Activated CD4-positive, alpha-beta T cell treated with anti-CD3 and anti-CD28 coated beads for 4 hours (primary cell): ENCODE measurements at regions not wholly inside any gene's neighbourhood (a gene's known extent, or its start where the extent isn't known, plus 50 kb on each side); places are given as distances from the start of the nearest gene placed in this dataset.
"Not testable (repeated sequence)": the region's sequence is repeated elsewhere in the genome, so short reads cannot be mapped to it uniquely, and the experiment has no call there.

ENCODE experiments used
- DNase-seq, 2 donors: peaks; one replicate each; pipeline ENCODE4 v3.0.0-alpha.2; 2020

DNA sequence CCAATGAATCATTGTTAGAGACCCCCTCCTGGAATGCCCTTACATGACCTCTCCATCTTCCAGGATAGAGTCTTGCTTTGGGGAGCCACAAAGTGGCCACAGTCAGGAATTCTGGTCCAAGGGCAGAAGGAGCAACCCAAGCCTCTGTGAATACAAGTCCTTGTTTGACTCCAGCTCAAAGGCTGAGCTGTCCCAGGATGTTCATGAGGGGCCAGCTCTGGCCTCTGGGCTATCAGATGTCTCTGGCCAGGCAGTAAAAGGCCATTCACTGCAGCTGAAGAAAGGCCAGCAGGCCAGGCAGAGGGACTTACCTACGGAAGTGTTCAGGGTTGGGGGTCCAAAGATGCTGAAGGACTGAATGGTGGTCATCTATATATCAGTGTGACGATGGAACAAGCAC lies 98.3 kb upstream of the IPO9 start:
- DNase-seq: no peak

DNA sequence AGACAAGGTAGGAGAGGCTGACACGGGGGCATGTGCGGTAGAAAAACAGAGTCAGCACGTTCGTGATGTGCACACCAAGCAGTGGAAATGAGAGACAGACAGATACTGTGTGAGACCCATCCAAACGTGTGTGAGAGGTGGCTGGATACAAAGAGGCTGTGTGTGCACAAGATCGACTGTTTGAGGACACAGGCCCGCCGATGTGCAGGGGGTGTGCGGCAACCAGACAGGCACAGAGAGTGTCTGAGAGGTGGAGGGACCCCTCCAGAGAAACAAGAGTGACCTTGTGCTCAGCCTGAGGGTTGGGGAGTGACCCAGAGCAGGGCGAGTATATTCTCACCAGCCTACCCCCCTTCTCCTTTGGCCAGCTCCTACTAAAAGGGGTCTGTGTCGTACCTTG lies 97.8 kb upstream of the IPO9 start:
- no peak for DNase-seq

DNA sequence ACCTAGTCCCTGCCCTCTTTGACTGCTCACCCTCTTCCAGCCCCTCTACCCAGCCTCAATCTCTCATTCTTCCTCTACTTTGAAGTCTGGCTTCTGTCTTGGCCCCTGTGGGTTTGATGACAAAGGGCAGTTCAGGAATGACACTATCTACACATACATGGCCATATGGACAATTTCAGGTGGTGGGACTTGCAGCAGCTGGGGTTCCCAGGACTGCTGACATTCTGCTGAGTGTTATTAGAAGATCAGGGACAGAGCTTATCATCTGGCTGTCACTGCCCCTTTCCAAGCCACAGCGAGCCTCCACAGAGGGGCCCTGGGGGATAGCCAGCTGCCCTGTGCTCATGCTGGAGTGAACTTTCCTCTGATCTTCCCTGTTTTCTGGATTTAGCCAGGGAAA lies 97.4 kb upstream of the IPO9 start:
- DNase-seq: no peak

DNA sequence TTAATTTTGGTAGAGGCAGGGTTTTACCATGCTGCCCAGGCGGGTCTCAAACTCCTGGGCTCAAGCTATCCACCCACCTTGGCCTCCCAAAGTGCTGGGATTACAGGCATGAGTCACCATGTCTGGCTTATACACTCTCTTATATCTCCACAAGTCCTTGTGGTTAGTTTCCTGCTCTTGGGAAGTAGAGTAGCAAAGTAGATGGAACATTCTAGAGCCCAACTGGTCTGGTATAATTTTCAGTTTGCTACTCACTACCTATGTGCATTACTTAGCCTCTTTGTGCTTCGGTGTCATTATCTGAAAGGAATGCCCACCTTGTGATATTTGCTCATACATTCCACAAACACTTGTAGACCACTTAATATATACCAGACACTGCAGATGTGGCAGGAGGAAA lies 96.6 kb upstream of the IPO9 start:
- no peak for DNase-seq

DNA sequence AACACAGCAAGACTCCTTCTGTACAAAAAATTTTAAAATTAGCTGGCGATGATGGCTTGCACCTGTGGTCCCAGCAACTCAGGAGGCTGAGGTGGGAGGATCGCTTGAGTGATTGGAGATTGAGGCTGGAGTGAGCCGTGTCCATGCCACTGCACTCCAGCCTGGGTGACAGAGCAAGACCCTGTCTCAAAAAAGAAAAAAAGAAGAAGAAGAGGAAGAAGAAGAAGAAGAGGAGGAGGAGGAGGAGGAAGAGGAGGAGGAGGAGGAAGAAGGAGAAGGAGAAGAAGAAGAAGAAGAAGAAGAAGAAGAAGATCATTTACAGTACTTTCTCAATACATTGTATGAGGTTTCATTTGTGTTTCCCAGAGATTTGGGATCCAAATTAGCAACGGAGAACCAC lies 94.7 kb upstream of the IPO9 start:
- DNase-seq: not testable (repeated sequence)

- no peak for DNase-seq
Observed at GRCh38 chr1:201734786-201735185, 94.2 kb upstream of the IPO9 start.

DNA sequence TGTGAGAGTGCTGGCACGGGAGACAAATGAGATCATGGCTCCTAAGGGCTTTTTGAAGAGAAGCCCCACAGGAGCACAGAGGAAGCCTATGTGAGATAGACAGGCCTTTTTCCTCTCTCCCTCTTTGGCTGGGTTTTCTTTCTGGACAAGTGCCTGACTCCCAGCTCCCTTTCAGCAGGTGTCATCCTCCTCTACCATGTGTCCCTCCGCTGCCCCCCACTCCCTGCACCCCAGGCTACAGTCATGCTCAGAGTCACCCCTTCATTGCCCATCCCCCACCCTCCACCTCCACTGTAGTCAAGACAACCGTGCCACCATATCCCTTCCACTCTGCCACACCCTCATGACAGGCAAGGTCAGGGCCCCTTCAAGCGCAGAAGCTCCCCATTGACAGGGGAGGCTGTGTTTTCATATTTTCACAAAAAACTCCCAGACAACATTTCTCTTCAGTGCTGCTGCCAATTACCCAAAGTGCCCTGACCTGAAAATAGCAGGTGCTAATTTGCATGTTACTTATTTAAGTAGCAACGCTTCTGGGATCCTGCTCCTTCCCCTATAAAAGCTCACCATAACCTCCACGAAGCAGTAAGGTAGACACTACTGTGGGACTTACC lies 92.1 kb upstream of the IPO9 start:
- DNase-seq: no peak

GRCh38 chr1:201737352-201738060 lies 91.5 kb upstream of the IPO9 start:
- no peak for DNase-seq

- DNase-seq: no peak
Observed at GRCh38 chr1:201739080-201739479, 89.9 kb upstream of the IPO9 start.

DNA sequence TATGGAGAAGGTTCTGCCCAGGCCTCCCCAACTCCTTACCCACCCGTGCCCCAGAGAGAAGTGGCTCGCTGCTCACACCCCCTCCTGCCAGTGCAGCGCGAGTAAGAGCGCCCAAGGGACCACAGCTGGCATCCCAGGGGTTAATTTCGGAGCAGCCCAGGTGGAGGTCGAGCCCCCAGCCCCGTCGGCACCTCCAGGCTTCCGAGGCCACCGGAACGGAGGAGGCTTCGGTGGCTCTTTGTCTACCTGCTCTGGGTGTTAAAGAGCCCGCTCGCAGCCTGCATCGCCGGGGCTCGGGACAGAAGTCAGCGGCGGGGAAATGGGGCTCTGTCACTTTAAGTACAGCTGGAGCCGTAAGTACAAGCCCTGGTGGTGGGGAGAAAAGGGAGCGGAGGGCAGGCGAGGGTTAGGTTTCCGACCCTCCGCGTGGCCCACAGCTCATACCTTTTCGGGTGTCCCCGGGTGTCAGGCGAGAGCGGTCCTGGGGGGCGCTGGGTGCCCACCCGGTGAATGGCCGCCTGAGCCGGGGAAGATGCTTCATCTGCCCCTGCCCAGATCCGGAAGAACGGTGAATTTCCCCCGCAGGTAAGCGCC lies 89.4 kb upstream of the IPO9 start:
- peak; percentile 46 to 53 for DNase-seq

GRCh38 chr1:201740086-201740541 lies 88.8 kb upstream of the IPO9 start:
- DNase-seq: no peak

DNA sequence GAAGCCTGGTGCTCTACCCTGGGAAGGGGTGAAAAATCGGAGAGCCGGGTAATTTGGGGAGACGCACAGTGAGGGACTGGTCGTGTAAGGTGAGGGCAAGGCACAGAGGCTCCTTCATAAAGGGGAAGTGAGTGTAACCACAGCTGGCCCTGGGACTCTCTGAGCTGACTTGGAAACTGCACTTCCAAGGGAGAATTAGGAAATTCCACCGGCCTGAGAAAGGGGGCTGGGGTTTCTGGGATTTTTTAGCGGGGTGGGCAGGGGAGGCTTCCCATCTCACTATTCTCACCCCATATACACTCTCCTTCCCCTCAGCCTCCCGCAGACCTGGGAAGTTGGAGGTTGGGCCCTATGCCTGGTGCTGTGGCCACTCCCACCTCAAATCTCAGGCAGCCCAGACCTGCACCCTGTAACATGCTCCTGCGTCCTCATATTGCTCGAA lies 88.3 kb upstream of the IPO9 start:
- no peak for DNase-seq

DNA sequence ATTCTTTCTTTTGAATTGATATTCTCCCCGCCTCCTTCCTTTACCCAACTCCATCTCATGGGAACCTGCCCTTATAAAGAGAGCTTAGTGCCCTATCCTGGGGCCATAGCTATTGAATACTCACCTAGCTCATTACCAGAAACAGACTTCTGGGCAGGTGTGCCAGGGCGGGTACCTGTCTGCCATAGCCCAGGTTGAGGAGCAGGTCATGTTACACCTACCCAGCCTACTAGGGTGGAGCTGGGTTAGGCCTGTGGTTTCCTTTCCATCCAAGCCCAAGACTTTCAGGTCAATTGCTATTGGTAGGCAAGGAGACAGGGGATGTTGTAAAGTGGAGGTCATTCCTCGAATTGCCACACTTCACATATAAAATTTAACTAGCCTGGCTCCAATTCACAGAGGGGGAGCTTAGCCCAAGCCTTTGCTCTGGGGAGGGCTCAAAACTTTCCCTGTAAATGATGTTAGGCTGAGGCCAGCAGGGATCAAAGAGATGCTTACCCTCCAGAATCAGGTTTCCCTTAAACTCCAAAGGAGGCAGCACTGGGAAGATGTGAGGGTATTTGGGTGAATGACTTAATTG lies 87.1 kb upstream of the IPO9 start:
- DNase-seq: no peak

GRCh38 chr1:201742476-201742875 lies 86.5 kb upstream of the IPO9 start:
- DNase-seq: no peak

GRCh38 chr1:201742955-201743805 lies 85.8 kb upstream of the IPO9 start:
- DNase-seq: no peak

- DNase-seq: no peak
Observed at GRCh38 chr1:201745023-201745422, 83.9 kb upstream of the IPO9 start.

DNA sequence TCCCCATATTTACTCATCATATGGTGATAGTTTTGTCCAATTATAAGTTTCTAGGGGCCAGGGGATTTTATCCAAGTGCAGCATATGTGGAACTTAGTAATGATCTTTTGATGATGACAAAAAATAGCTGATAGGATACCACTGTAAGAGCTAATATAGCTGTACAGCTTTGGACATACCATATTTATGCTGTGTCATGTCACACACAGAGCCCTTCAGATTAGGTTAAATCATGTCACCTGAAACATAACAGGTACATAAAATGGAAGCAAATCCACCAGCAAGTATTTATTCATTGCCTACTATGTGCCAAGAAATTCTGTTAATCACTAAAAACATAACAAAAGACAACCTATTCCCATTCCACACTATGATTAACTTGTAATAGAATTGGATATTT lies 82.8 kb upstream of the IPO9 start:
- DNase-seq: no peak

GRCh38 chr1:201747261-201747660 lies 81.7 kb upstream of the IPO9 start:
- DNase-seq: no peak

DNA sequence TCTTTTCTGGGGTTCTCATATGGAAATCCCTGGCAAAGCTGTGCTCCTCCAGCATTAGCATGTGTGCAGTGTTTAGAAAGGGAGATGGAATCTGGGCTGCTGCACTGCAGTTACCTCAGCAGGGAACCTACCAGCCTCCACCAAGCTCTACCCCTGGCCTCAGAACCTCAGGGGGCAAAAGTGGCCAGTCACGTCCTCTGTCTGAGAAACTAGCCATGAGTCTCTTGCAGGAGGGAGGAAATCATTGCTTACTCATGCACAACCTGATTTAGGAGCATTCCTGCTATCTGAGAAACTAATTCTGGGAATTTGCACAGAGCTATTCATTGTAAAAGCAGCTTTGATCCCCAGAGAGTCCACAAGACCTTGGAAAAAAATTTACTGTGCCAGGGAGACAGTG lies 80.6 kb upstream of the IPO9 start:
- no peak for DNase-seq

- DNase-seq: no peak
Observed at GRCh38 chr1:201749059-201749690, 79.8 kb upstream of the IPO9 start.

DNA sequence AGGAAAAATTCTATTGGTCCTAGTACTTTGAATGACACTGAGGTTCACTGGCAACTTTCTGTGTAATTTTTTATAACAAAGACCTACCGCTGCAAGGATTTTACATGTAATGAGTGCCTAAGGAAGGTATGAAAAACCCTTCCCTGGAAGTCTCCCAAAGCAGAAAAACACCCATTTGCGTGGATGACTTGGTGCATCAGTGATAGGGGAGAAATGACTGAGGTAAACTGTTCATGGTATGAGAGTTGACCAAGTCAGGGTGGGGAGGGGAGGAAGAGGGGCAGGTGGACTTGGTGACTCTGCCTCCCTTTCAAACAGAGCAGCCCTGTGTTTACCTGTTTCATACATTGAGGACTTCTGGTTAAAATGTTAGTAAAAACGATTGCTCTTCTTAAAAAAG lies 78.8 kb upstream of the IPO9 start:
- DNase-seq: no peak

DNA sequence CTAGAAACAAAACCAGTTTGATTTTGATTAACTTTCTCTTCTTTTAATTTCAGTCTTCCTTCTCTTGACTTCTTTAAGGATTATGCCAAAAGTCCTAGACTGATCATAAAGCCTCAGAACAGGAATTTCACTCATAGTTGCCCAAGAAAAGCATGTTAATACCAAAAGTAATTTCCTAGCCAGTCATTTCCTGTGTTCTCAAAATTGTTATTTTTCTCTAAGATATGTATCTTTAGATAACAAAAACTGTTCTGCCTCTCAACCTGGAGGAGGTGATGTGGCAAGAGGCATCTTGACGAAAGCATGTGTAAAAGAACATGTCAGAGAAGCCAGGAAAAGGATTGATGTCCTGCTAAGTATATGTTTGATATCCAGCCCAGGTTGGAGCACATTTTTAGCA lies 78.0 kb upstream of the IPO9 start:
- DNase-seq: no peak

GRCh38 chr1:201751872-201752271 lies 77.1 kb upstream of the IPO9 start:
- DNase-seq: no peak
